NCI-H2107 (cell line): ENCODE measurements at regions not wholly inside any gene's neighbourhood (a gene's known extent, or its start where the extent isn't known, plus 50 kb on each side); places are given as distances from the start of the nearest gene placed in this dataset.

ENCODE experiments used
- DNase-seq: peaks from one replicate; lab custom pipeline; 2025; lab: John Stamatoyannopoulos, UW

- DNase-seq = no peak
These were observed 295.0 kb downstream of the ZNF536 start for GRCh38 chr19:30667227-30667626.

- DNase-seq = no peak
These were observed 294.2 kb downstream of the ZNF536 start for GRCh38 chr19:30666301-30666803.

GRCh38 chr19:30665449-30665848 is 293.3 kb downstream of the ZNF536 start:
- DNase-seq = no peak

- DNase-seq = no peak
These were observed 291.5 kb downstream of the ZNF536 start for GRCh38 chr19:30663611-30664174.

- DNase-seq = no peak
These were observed 290.2 kb downstream of the ZNF536 start for GRCh38 chr19:30662211-30662861.

GRCh38 chr19:30659638-30660037 is 287.5 kb downstream of the ZNF536 start:
- no peak for DNase-seq

- DNase-seq = no peak
These were observed 284.4 kb downstream of the ZNF536 start for GRCh38 chr19:30656520-30657100.

- DNase-seq = no peak
These were observed 281.6 kb downstream of the ZNF536 start for GRCh38 chr19:30653646-30654386.

GRCh38 chr19:30652751-30653150 is 280.6 kb downstream of the ZNF536 start:
- no peak for DNase-seq

- DNase-seq = no peak
These were observed 279.5 kb downstream of the ZNF536 start for GRCh38 chr19:30651691-30652090.

- DNase-seq = no peak
These were observed 278.9 kb downstream of the ZNF536 start for GRCh38 chr19:30651066-30651465.

GRCh38 chr19:30649934-30650614 is 277.9 kb downstream of the ZNF536 start:
- no peak for DNase-seq

- no peak for DNase-seq
These were observed 277.0 kb downstream of the ZNF536 start for GRCh38 chr19:30648866-30649862.

- no peak for DNase-seq
These were observed 275.9 kb downstream of the ZNF536 start for GRCh38 chr19:30647891-30648720.

GRCh38 chr19:30646806-30647205 is 274.6 kb downstream of the ZNF536 start:
- DNase-seq = no peak

- no peak for DNase-seq
These were observed 273.9 kb downstream of the ZNF536 start for GRCh38 chr19:30645946-30646577.

- no peak for DNase-seq
These were observed 268.2 kb downstream of the ZNF536 start for GRCh38 chr19:30640252-30640965.

- DNase-seq = no peak
These were observed 266.7 kb downstream of the ZNF536 start for GRCh38 chr19:30638889-30639288.

- DNase-seq = no peak
These were observed 265.7 kb downstream of the ZNF536 start for GRCh38 chr19:30637926-30638325.
